GM23338 (cell line): ENCODE measurements at regions not wholly inside any gene's neighbourhood (a gene's known extent, or its start where the extent isn't known, plus 50 kb on each side); places are given as distances from the start of the nearest gene placed in this dataset.
"Not testable (repeated sequence)": the region's sequence is repeated elsewhere in the genome, so short reads cannot be mapped to it uniquely, and the experiment has no call there.

Experiments used
- ATAC-seq: fragments of 200-7000 bp; cut with Tn5 transposase; 3 replicates; pipeline ENCODE4 v1.9.1; 2020
- DNase-seq: peaks from one replicate; pipeline ENCODE4 v3.0.0-alpha.2; 2015; ENCODE audit warnings: low spot score
- H2AFZ ChIP-seq: fragments of 200-600 bp; sonication (generic); 2 replicates; pipeline ENCODE4 v1.8.0; 2016; ENCODE audit warnings: antibody characterized with exemption, mild to moderate bottlenecking, moderate library complexity
- H3F3A ChIP-seq: fragments of 200-600 bp; sonication (generic); replicated peaks from 2 replicates; pipeline ENCODE4 v1.8.0; 2017; ENCODE audit warnings: antibody characterized with exemption, mixed run types, low read depth
- H3K27ac ChIP-seq: fragments of 200-600 bp; sonication (generic); 2 replicates; pipeline ENCODE4 v1.6.1; 2016; ENCODE audit warnings: low read depth
- H3K27me3 ChIP-seq: fragments of 200-600 bp; sonication (generic); 2 replicates; pipeline ENCODE4 v1.8.0; 2016; ENCODE audit warnings: mild to moderate bottlenecking, mixed run types, moderate library complexity; ENCODE audit not compliant: insufficient read depth
- H3K36me3 ChIP-seq: fragments of 200-600 bp; sonication (generic); 2 replicates; pipeline ENCODE4 v1.8.0; 2016; ENCODE audit warnings: mild to moderate bottlenecking; ENCODE audit not compliant: insufficient read depth
- H3K4me1 ChIP-seq: fragments of 200-600 bp; sonication (generic); 2 replicates; pipeline ENCODE4 v1.8.0; 2016; ENCODE audit warnings: mild to moderate bottlenecking, moderate library complexity; ENCODE audit not compliant: insufficient read depth
- H3K4me2 ChIP-seq: fragments of 200-600 bp; sonication (generic); 2 replicates; pipeline ENCODE4 v1.7.1; 2017; ENCODE audit warnings: mixed run types
- H3K4me3 ChIP-seq: fragments of 200-600 bp; sonication (generic); 2 replicates; pipeline ENCODE4 v1.6.1; 2016; ENCODE audit warnings: mixed run types
- H3K79me2 ChIP-seq: fragments of 200-600 bp; sonication (generic); replicated peaks from 2 replicates; pipeline ENCODE4 v1.8.0; 2017; ENCODE audit warnings: mild to moderate bottlenecking; ENCODE audit not compliant: insufficient read depth
- H3K9me2 ChIP-seq: fragments of 200-600 bp; sonication (generic); 2 replicates; pipeline ENCODE4 v1.8.0; 2017; ENCODE audit not compliant: insufficient read depth
- H4K20me1 ChIP-seq: fragments of 200-600 bp; sonication (generic); replicated peaks from 2 replicates; pipeline ENCODE4 v1.8.0; 2017; ENCODE audit warnings: mild to moderate bottlenecking; ENCODE audit not compliant: insufficient read depth
- H3K27ac Mint-ChIP-seq: 2 replicates; pipeline ENCODE4 v1.8.0; 2020; ENCODE audit warnings: inconsistent platforms, mild to moderate bottlenecking, moderate library complexity, mixed read lengths
- H3K27me3 Mint-ChIP-seq: 3 replicates; pipeline ENCODE4 v1.8.0; 2022; ENCODE audit warnings: low read depth, mild to moderate bottlenecking, moderate library complexity, mixed read lengths, inconsistent platforms; ENCODE audit not compliant: insufficient read depth, poor library complexity
- H3K36me3 Mint-ChIP-seq: 3 replicates; pipeline ENCODE4 v1.8.0; 2021; ENCODE audit warnings: low read depth, mild to moderate bottlenecking, inconsistent platforms, moderate library complexity, mixed read lengths
- H3K4me1 Mint-ChIP-seq: 3 replicates; pipeline ENCODE4 v1.8.0; 2020; ENCODE audit warnings: mild to moderate bottlenecking, inconsistent platforms, mixed read lengths
- H3K4me3 Mint-ChIP-seq: 3 replicates; pipeline ENCODE4 v1.8.0; 2021; ENCODE audit warnings: moderate library complexity, mild to moderate bottlenecking, inconsistent platforms, mixed read lengths
- H3K9me3 Mint-ChIP-seq: 3 replicates; pipeline ENCODE4 v1.8.0; 2020; ENCODE audit warnings: moderate library complexity, mild to moderate bottlenecking, inconsistent platforms, mixed read lengths
- EZH2phosphoT487 ChIP-seq: fragments of 200-600 bp; sonication (generic); IDR thresholded peaks from one replicate; pipeline ENCODE4 v1.8.1; 2018; ENCODE audit warnings: antibody characterized with exemption; ENCODE audit not compliant: unreplicated experiment
- ZNF462 ChIP-seq: fragments of 250-450 bp; sonication (Bioruptor Pico); IDR thresholded peaks from 2 replicates; pipeline ENCODE4 v1.5.0; 2020; ENCODE audit warnings: mild to moderate bottlenecking, moderate library complexity

- no peak for TF ChIP-seq ZNF462 (CRISPR knock-in tag)
Measured at GRCh38 chr14:89507926-89508460, 91.0 kb upstream of the FOXN3 start (continued).

GRCh38 chr14:89507521-89507920 lies 90.5 kb upstream of the FOXN3 start:
- peaks cover 21% of the 10 kb centered on the region for H3K27me3 Mint-ChIP-seq
- no peak overlapping the region for H2AFZ ChIP-seq

GRCh38 chr14:89506891-89507452 lies 89.9 kb upstream of the FOXN3 start:
- H3K27ac Mint-ChIP-seq, ATAC-seq, H3K27me3 ChIP-seq, H3K9me2 ChIP-seq, DNase-seq, H4K20me1 ChIP-seq, H3K36me3 ChIP-seq, H3K4me2 ChIP-seq, H3F3A ChIP-seq, H3K4me3 Mint-ChIP-seq, H2AFZ ChIP-seq, H3K4me3 ChIP-seq: not testable (repeated sequence)
- Histone ChIP-seq H3K4me1 (peaks cover 30% of the 10 kb centered on the region), H3K79me2 (peaks cover 70% of the 10 kb centered on the region), H3K27ac (peak overlapping the region; percentile 68)
- Mint-ChIP-seq H3K4me1 (peaks cover 51% of the 10 kb centered on the region), H3K36me3 (peaks cover 46% of the 10 kb centered on the region), H3K27me3 (peaks cover 21% of the 10 kb centered on the region), H3K9me3 (peaks cover 11% of the 10 kb centered on the region)

More at GRCh38 chr14:89507521-89507920, 90.5 kb upstream of the FOXN3 start:
- DNase-seq (no peak), ATAC-seq (no peak)
- Histone ChIP-seq H3K27ac (peak overlapping the region; percentile 68), H3K36me3 (0 out of 2 replicates have a peak, but pooled peaks cover under 1% of the 10 kb centered on the region), H3K27me3 (no peaks in the 10 kb centered on the region), H3K4me1 (peaks cover 31% of the 10 kb centered on the region), H4K20me1 (no peaks in the 10 kb centered on the region; the same call in 1 of the 2 replicates), H3K79me2 (peaks cover 70% of the 10 kb centered on the region), H3K4me2 (no peak overlapping the region), H3K9me2 (no peaks in the 10 kb centered on the region), H3K4me3 (no peak overlapping the region), H3F3A (no peaks in the 10 kb centered on the region)
- H3K9me3 Mint-ChIP-seq = peaks cover 16% of the 10 kb centered on the region
- TF ChIP-seq EZH2phosphoT487 = no peak
- peaks cover 51% of the 10 kb centered on the region for H3K36me3 Mint-ChIP-seq
- no peak overlapping the region for H3K4me3 Mint-ChIP-seq
- peaks cover 51% of the 10 kb centered on the region for H3K4me1 Mint-ChIP-seq
- no peak overlapping the region for H3K27ac Mint-ChIP-seq
